Astrocyte (in vitro differentiated cells and primary cell): ENCODE measurements at regions not wholly inside any gene's neighbourhood (a gene's known extent, or its start where the extent isn't known, plus 50 kb on each side); places are given as distances from the start of the nearest gene placed in this dataset.
A peak's percentile ranks its signal among the peaks of the same experiment; 100 is the strongest.

Experiments used
- DNase-seq: peaks from one replicate; pipeline ENCODE4 v3.0.0-alpha.2; 2010; ENCODE audit warnings: low read depth
- FAIRE-seq: peaks from 2 replicates; lab custom pipeline; 2011; peaks lifted over from hg19 to GRCh38; lab: Jason Lieb, UNC
- H2AFZ ChIP-seq: 2 replicates; pipeline ENCODE4 v1.6.0; 2012; ENCODE audit warnings: low read depth, low read length, inconsistent platforms
- H3K27ac ChIP-seq: 2 replicates; pipeline ENCODE4 v1.5.1; 2011; ENCODE audit warnings: low read depth, low read length, inconsistent platforms
- H3K27me3 ChIP-seq: 2 replicates; pipeline ENCODE4 v1.6.0; 2011; ENCODE audit warnings: low read length, inconsistent platforms; ENCODE audit not compliant: insufficient read depth
- H3K36me3 ChIP-seq: 2 replicates; pipeline ENCODE4 v1.5.1; 2011; ENCODE audit warnings: low read length, inconsistent platforms; ENCODE audit not compliant: insufficient read depth
- H3K4me1 ChIP-seq: 2 replicates; pipeline ENCODE4 v1.5.1; 2011; ENCODE audit warnings: low read length, inconsistent platforms; ENCODE audit not compliant: insufficient read depth
- H3K4me2 ChIP-seq: 2 replicates; pipeline ENCODE4 v1.6.0; 2012; ENCODE audit warnings: low read length, inconsistent platforms
- H3K4me3 ChIP-seq: 2 replicates; pipeline ENCODE4 v1.5.1; 2011; ENCODE audit warnings: low read depth, mild to moderate bottlenecking, low read length, inconsistent platforms; ENCODE audit not compliant: insufficient read depth
- H3K79me2 ChIP-seq: 2 replicates; pipeline ENCODE4 v1.6.0; 2012; ENCODE audit warnings: mild to moderate bottlenecking, low read length, inconsistent platforms; ENCODE audit not compliant: insufficient read depth
- H3K9ac ChIP-seq: 2 replicates; pipeline ENCODE4 v1.6.0; 2012; ENCODE audit warnings: mild to moderate bottlenecking, low read length, inconsistent platforms
- H3K9me3 ChIP-seq: 2 replicates; pipeline ENCODE4 v1.5.1; 2012; ENCODE audit warnings: low read depth, mild to moderate bottlenecking, low read length, inconsistent platforms; ENCODE audit not compliant: insufficient read depth
- H4K20me1 ChIP-seq: 2 replicates; pipeline ENCODE4 v1.6.0; 2012; ENCODE audit warnings: low read length, inconsistent platforms; ENCODE audit not compliant: insufficient read depth
- H3K27ac Mint-ChIP-seq: one replicate; pipeline ENCODE4 v1.8.0; 2021; ENCODE audit warnings: mild to moderate bottlenecking, mixed read lengths; ENCODE audit not compliant: unreplicated experiment
- H3K27me3 Mint-ChIP-seq: one replicate; pipeline ENCODE4 v1.8.0; 2021; ENCODE audit warnings: low read depth, mixed read lengths; ENCODE audit not compliant: unreplicated experiment
- H3K36me3 Mint-ChIP-seq: one replicate; pipeline ENCODE4 v1.8.0; 2021; ENCODE audit warnings: low read depth, mixed read lengths; ENCODE audit not compliant: unreplicated experiment
- H3K4me1 Mint-ChIP-seq: one replicate; pipeline ENCODE4 v1.8.0; 2021; ENCODE audit warnings: low read depth, mixed read lengths; ENCODE audit not compliant: unreplicated experiment
- H3K4me3 Mint-ChIP-seq: one replicate; pipeline ENCODE4 v1.8.0; 2021; ENCODE audit warnings: mild to moderate bottlenecking, moderate library complexity, mixed read lengths; ENCODE audit not compliant: unreplicated experiment
- H3K9me3 Mint-ChIP-seq: one replicate; pipeline ENCODE4 v1.8.0; 2021; ENCODE audit warnings: mild to moderate bottlenecking, mixed read lengths; ENCODE audit not compliant: unreplicated experiment
- EZH2 ChIP-seq: IDR thresholded peaks from 2 replicates; pipeline ENCODE4 v1.6.1; 2012; ENCODE audit warnings: mild to moderate bottlenecking, low read length, inconsistent platforms; ENCODE audit not compliant: insufficient read depth
- TF ChIP-seq, protein P1 (sequence below): IDR thresholded peaks from 2 replicates; pipeline ENCODE4 v1.5.1; 2011; ENCODE audit warnings: low read depth, mild to moderate bottlenecking, inconsistent platforms, low read length, moderate library complexity; ENCODE audit not compliant: insufficient read depth

DNA sequence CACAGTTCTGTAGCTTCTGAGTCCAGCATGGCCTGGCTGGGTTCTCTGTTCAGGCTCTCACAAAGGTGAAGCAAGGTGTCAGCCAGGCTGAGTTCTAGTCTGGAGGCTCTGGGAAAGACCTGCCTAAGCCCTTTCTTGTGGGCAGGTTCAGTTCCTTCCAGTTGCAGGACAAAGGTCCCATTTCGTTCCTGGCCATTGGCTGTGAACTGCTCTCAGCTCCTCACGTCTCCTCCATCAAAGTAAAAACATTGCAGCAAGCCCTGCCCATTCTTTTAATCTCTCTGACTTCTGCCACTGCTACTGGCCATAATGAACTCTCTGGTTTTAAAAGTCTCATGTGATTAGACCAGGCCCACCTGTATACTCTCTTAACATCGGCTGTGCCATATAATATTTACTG is 61.6 kb upstream of the BARX1 start:
- Mint-ChIP-seq H3K9me3 (peaks cover 8% of the 10 kb centered on the region), H3K27ac (no peak overlapping the region), H3K36me3 (no peaks in the 10 kb centered on the region), H3K4me3 (no peak overlapping the region), H3K4me1 (peaks cover 3% of the 10 kb centered on the region), H3K27me3 (peaks cover 4% of the 10 kb centered on the region)
- no peak for FAIRE-seq
- Histone ChIP-seq H3K9me3 (no peaks in the 10 kb centered on the region), H4K20me1 (no peaks in the 10 kb centered on the region), H3K4me3 (no peak overlapping the region), H3K79me2 (no peaks in the 10 kb centered on the region), H2AFZ (no peak overlapping the region), H3K9ac (no peak overlapping the region), H3K27ac (no peak overlapping the region), H3K27me3 (peaks cover 3% of the 10 kb centered on the region), H3K36me3 (no peaks in the 10 kb centered on the region), H3K4me2 (no peak overlapping the region), H3K4me1 (no peaks in the 10 kb centered on the region)
- no peak for DNase-seq
- TF ChIP-seq, protein P1, sequence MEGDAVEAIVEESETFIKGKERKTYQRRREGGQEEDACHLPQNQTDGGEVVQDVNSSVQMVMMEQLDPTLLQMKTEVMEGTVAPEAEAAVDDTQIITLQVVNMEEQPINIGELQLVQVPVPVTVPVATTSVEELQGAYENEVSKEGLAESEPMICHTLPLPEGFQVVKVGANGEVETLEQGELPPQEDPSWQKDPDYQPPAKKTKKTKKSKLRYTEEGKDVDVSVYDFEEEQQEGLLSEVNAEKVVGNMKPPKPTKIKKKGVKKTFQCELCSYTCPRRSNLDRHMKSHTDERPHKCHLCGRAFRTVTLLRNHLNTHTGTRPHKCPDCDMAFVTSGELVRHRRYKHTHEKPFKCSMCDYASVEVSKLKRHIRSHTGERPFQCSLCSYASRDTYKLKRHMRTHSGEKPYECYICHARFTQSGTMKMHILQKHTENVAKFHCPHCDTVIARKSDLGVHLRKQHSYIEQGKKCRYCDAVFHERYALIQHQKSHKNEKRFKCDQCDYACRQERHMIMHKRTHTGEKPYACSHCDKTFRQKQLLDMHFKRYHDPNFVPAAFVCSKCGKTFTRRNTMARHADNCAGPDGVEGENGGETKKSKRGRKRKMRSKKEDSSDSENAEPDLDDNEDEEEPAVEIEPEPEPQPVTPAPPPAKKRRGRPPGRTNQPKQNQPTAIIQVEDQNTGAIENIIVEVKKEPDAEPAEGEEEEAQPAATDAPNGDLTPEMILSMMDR = no peak
- TF ChIP-seq EZH2 = no peak

DNA sequence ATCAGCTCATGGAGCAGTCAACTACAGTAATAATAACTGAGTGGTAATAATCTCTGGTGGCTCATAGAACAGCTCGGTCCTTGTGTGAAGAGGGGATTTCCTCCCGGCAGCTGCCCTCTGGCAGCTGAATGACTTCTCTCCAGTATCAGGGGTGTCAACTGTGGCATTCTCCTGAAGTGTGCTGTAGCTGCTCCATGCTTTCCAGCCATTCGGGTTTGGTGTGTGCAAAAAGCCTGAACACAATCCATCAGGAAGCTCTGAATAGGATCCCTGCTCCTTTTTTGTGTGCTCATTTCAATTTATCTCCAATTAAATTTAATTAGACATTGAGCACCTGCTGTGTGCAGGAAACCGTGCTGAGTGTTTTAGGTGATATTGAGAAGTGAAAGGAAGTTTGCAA is 59.8 kb upstream of the BARX1 start:
- no peaks in the 10 kb centered on the region for H3K79me2 ChIP-seq
- Mint-ChIP-seq H3K4me3 (no peak overlapping the region), H3K27me3 (peaks cover 8% of the 10 kb centered on the region), H3K9me3 (peaks cover 6% of the 10 kb centered on the region), H3K27ac (no peak overlapping the region), H3K4me1 (peaks cover 3% of the 10 kb centered on the region), H3K36me3 (no peaks in the 10 kb centered on the region)
- H2AFZ ChIP-seq = no peak overlapping the region
- no peak overlapping the region for H3K27ac ChIP-seq
- H3K4me3 ChIP-seq = no peak overlapping the region
- no peak overlapping the region for H3K9ac ChIP-seq
- H3K4me1 ChIP-seq = no peaks in the 10 kb centered on the region
- no peaks in the 10 kb centered on the region for H4K20me1 ChIP-seq
- DNase-seq = no peak
- no peaks in the 10 kb centered on the region for H3K9me3 ChIP-seq
- H3K36me3 ChIP-seq = no peaks in the 10 kb centered on the region
- H3K4me2 ChIP-seq = no peak overlapping the region
- H3K27me3 ChIP-seq = peaks cover 4% of the 10 kb centered on the region
- FAIRE-seq = no peak
- TF ChIP-seq, protein P1 = no peak
- TF ChIP-seq EZH2 = no peak

DNA sequence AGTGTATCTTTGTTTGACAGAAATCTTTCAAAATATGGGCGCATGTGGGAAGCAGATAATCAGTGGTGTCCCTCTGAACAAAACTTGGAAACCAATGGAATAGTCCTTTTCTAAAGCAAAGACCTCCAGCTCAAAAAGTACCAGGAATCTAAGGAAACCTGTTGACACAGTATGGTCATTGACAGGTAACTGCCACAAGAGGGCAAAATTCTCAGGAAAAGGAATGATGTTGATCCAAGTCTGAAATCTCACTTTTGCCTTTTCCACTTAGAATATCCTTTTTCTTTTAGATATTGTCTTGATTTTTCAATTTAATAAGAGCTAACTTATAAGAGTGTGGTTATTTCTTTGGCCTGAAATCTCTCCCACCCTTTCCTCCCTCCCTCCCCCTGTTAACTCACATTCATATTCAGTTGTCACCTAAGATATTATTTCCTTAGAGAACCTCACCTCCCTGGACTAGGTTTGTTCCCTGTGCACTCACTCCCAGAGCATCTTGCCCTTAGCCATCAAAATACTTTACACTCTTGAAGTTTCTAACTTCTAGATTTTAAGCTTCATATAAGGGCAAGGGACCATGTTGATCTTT is 59.0 kb upstream of the BARX1 start:
- Histone ChIP-seq H3K9ac (no peak overlapping the region), H3K27me3 (peaks cover 4% of the 10 kb centered on the region), H3K4me3 (no peak overlapping the region), H2AFZ (no peak overlapping the region), H3K9me3 (no peaks in the 10 kb centered on the region), H3K4me2 (no peak overlapping the region), H3K79me2 (no peaks in the 10 kb centered on the region), H3K36me3 (no peaks in the 10 kb centered on the region), H3K27ac (no peak overlapping the region), H4K20me1 (no peaks in the 10 kb centered on the region), H3K4me1 (no peaks in the 10 kb centered on the region)
- H3K4me1 Mint-ChIP-seq = peaks cover 3% of the 10 kb centered on the region
- TF ChIP-seq, protein P1 = peak; percentile 63
- TF ChIP-seq EZH2 = no peak
- FAIRE-seq (peak; percentile 45), DNase-seq (peak; percentile 20)
- no peaks in the 10 kb centered on the region for H3K36me3 Mint-ChIP-seq
- no peak overlapping the region for H3K27ac Mint-ChIP-seq
- H3K4me3 Mint-ChIP-seq = no peak overlapping the region
- peaks cover 8% of the 10 kb centered on the region for H3K27me3 Mint-ChIP-seq
- peaks cover 6% of the 10 kb centered on the region for H3K9me3 Mint-ChIP-seq
